Activated effector memory CD4-positive, alpha-beta T cell treated with Interleukin-2 at 50 U/mL for 16 hours (primary cell): ENCODE measurements at regions not wholly inside any gene's neighbourhood (a gene's known extent, or its start where the extent isn't known, plus 50 kb on each side); places are given as distances from the start of the nearest gene placed in this dataset.
"Not testable (repeated sequence)": the region's sequence is repeated elsewhere in the genome, so short reads cannot be mapped to it uniquely, and the experiment has no call there.

ENCODE experiments used
- DNase-seq: peaks from one replicate; pipeline ENCODE4 v3.0.0-alpha.2; 2020

- not testable (repeated sequence) for DNase-seq
These were observed 104.2 kb downstream of the CDRT15L2 start for GRCh38 chr17:20683651-20684229.

- not testable (repeated sequence) for DNase-seq
These were observed 105.5 kb downstream of the CDRT15L2 start for GRCh38 chr17:20684975-20685374.

GRCh38 chr17:20687584-20687983 is 108.1 kb downstream of the CDRT15L2 start:
- DNase-seq = not testable (repeated sequence)

GRCh38 chr17:20689170-20689749 is 109.7 kb downstream of the CDRT15L2 start:
- DNase-seq = not testable (repeated sequence)

GRCh38 chr17:20692706-20693105 is 113.2 kb downstream of the CDRT15L2 start:
- DNase-seq = not testable (repeated sequence)

GRCh38 chr17:20695871-20696270 is 116.3 kb downstream of the CDRT15L2 start:
- DNase-seq = not testable (repeated sequence)

GRCh38 chr17:20698463-20699206 is 119.1 kb downstream of the CDRT15L2 start:
- not testable (repeated sequence) for DNase-seq

GRCh38 chr17:20700528-20700927 is 121.0 kb downstream of the CDRT15L2 start:
- DNase-seq = not testable (repeated sequence)

GRCh38 chr17:20701366-20701765 is 121.8 kb downstream of the CDRT15L2 start:
- DNase-seq = not testable (repeated sequence)

GRCh38 chr17:20702692-20703091 is 123.2 kb downstream of the CDRT15L2 start:
- DNase-seq = no peak

GRCh38 chr17:20703781-20704180 is 124.3 kb downstream of the CDRT15L2 start:
- DNase-seq = no peak

GRCh38 chr17:20705186-20705585 is 125.7 kb downstream of the CDRT15L2 start:
- not testable (repeated sequence) for DNase-seq

- DNase-seq = no peak
These were observed 127.3 kb downstream of the CDRT15L2 start for GRCh38 chr17:20706751-20707373.

GRCh38 chr17:20708821-20709220 is 129.3 kb downstream of the CDRT15L2 start:
- not testable (repeated sequence) for DNase-seq

GRCh38 chr17:20716481-20716880 is 137.0 kb downstream of the CDRT15L2 start:
- not testable (repeated sequence) for DNase-seq

GRCh38 chr17:20721171-20721570 is 141.6 kb downstream of the CDRT15L2 start:
- DNase-seq = no peak

GRCh38 chr17:20724391-20724790 is 144.9 kb downstream of the CDRT15L2 start:
- DNase-seq = not testable (repeated sequence)

- not testable (repeated sequence) for DNase-seq
These were observed 147.7 kb downstream of the CDRT15L2 start for GRCh38 chr17:20727201-20727600.

- DNase-seq = no peak
These were observed 148.7 kb downstream of the CDRT15L2 start for GRCh38 chr17:20728181-20728580.

- not testable (repeated sequence) for DNase-seq
These were observed 151.6 kb downstream of the CDRT15L2 start for GRCh38 chr17:20731131-20731530.

GRCh38 chr17:20733923-20734322 is 154.4 kb downstream of the CDRT15L2 start:
- no peak for DNase-seq

GRCh38 chr17:20735796-20736195 is 156.3 kb downstream of the CDRT15L2 start:
- no peak for DNase-seq

GRCh38 chr17:20737636-20738035 is 158.1 kb downstream of the CDRT15L2 start:
- DNase-seq = not testable (repeated sequence)
